Hepatocyte (in vitro differentiated cells): ENCODE measurements at regions not wholly inside any gene's neighbourhood (a gene's known extent, or its start where the extent isn't known, plus 50 kb on each side); places are given as distances from the start of the nearest gene placed in this dataset.

Experiments
- DNase-seq: peaks from one replicate; pipeline ENCODE4 v3.0.0-alpha.2; 2016; ENCODE audit warnings: low spot score
- H2AFZ ChIP-seq: fragments of 200-600 bp; sonication (generic); 2 replicates; pipeline ENCODE4 v1.6.0; 2016; ENCODE audit warnings: antibody characterized with exemption, mild to moderate bottlenecking
- H3K27ac ChIP-seq: fragments of 200-600 bp; sonication (generic); 2 replicates; pipeline ENCODE4 v1.5.1; 2016; ENCODE audit warnings: mild to moderate bottlenecking
- H3K27me3 ChIP-seq: fragments of 200-600 bp; sonication (generic); 2 replicates; pipeline ENCODE4 v1.6.1; 2016
- H3K36me3 ChIP-seq: fragments of 200-600 bp; sonication (generic); replicated peaks from 2 replicates; pipeline ENCODE4 v1.5.1; 2016; ENCODE audit warnings: low read depth; ENCODE audit not compliant: insufficient read depth
- H3K4me1 ChIP-seq: fragments of 200-600 bp; sonication (generic); 2 replicates; pipeline ENCODE4 v1.5.1; 2016; ENCODE audit warnings: mild to moderate bottlenecking, moderate library complexity; ENCODE audit not compliant: insufficient read depth
- H3K4me2 ChIP-seq: fragments of 200-600 bp; sonication (generic); 2 replicates; pipeline ENCODE4 v1.6.0; 2016
- H3K4me3 ChIP-seq: fragments of 200-600 bp; sonication (generic); 2 replicates; pipeline ENCODE4 v1.5.1; 2016; ENCODE audit warnings: mild to moderate bottlenecking
- H3K79me2 ChIP-seq: fragments of 200-600 bp; sonication (generic); 2 replicates; pipeline ENCODE4 v1.6.0; 2017; ENCODE audit warnings: mild to moderate bottlenecking
- H3K9me2 ChIP-seq: fragments of 200-600 bp; sonication (generic); replicated peaks from 2 replicates; pipeline ENCODE4 v1.6.0; 2017; ENCODE audit warnings: mild to moderate bottlenecking; ENCODE audit not compliant: insufficient read depth
- H3K9me3 ChIP-seq: fragments of 200-600 bp; sonication (generic); 2 replicates; pipeline ENCODE4 v1.5.1; 2016; ENCODE audit warnings: low read depth, mild to moderate bottlenecking
- H4K20me1 ChIP-seq: fragments of 200-600 bp; sonication (generic); 2 replicates; pipeline ENCODE4 v1.6.0; 2016; ENCODE audit warnings: mild to moderate bottlenecking; ENCODE audit not compliant: insufficient read depth, poor library complexity, severe bottlenecking
- EZH2 ChIP-seq: fragments of 200-600 bp; sonication (generic); IDR thresholded peaks from 2 replicates; pipeline ENCODE4 v1.6.1; 2016; ENCODE audit warnings: antibody characterized with exemption, mild to moderate bottlenecking, borderline replicate concordance
- EZH2phosphoT487 ChIP-seq: fragments of 200-600 bp; sonication (generic); IDR thresholded peaks from one replicate; pipeline ENCODE4 v1.6.1; 2018; ENCODE audit warnings: antibody characterized with exemption, mild to moderate bottlenecking, low read depth, moderate library complexity; ENCODE audit not compliant: unreplicated experiment, severe bottlenecking
- WGBS: methylation state at CpG from one replicate; pipeline ENCODE4 v1.1.6; 2016; ENCODE audit warnings: low lambda C conversion rate; ENCODE audit errors: missing lambda C conversion rate; 5-methylcytosine and 5-hydroxymethylcytosine counted together
- TF ChIP-seq, protein P1 (sequence below): fragments of 200-600 bp; sonication (generic); IDR thresholded peaks from 2 replicates; pipeline ENCODE4 v1.5.1; 2016; ENCODE audit warnings: antibody characterized with exemption, mild to moderate bottlenecking; ENCODE audit not compliant: poor library complexity

DNA sequence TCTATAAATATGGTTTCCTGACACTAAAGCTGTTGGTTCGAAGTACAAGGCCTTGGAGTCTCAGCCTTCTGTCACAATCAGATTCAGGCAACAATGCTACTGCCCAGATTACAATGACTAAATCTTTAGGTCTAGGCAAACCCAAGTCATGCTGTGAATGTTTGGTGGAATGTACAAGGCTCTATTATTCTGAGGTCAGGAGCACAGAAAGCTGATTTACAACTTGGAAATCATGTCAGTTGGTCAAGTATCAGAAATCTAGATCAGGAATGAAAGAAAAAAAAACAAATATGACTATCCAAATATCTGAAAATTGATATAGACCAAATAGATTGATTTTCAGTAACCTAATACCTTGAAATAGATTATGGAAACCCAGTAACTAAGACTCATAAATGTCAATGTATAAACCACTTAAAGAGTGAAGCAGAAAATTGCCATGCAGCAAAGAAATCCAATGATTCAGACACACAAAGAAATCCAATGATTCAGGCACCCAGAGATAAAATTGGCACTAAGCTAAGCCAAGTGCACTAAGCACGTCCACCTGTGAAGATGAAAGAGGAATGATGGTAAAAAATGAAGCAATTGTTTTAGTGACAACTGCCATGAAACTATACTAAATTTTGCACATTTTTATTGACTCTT is 588.0 kb upstream of the TUSC1 start:
- no peak overlapping the region for H2AFZ ChIP-seq
- H3K79me2 ChIP-seq = no peaks in the 10 kb centered on the region
- H3K27ac ChIP-seq = no peak overlapping the region
- no peaks in the 10 kb centered on the region for H3K36me3 ChIP-seq
- no peaks in the 10 kb centered on the region for H3K27me3 ChIP-seq
- no peaks in the 10 kb centered on the region for H4K20me1 ChIP-seq
- H3K9me2 ChIP-seq = no peaks in the 10 kb centered on the region
- no peak overlapping the region for H3K4me2 ChIP-seq
- TF ChIP-seq EZH2phosphoT487 = no peak
- TF ChIP-seq EZH2 = no peak
- TF ChIP-seq, protein P1, sequence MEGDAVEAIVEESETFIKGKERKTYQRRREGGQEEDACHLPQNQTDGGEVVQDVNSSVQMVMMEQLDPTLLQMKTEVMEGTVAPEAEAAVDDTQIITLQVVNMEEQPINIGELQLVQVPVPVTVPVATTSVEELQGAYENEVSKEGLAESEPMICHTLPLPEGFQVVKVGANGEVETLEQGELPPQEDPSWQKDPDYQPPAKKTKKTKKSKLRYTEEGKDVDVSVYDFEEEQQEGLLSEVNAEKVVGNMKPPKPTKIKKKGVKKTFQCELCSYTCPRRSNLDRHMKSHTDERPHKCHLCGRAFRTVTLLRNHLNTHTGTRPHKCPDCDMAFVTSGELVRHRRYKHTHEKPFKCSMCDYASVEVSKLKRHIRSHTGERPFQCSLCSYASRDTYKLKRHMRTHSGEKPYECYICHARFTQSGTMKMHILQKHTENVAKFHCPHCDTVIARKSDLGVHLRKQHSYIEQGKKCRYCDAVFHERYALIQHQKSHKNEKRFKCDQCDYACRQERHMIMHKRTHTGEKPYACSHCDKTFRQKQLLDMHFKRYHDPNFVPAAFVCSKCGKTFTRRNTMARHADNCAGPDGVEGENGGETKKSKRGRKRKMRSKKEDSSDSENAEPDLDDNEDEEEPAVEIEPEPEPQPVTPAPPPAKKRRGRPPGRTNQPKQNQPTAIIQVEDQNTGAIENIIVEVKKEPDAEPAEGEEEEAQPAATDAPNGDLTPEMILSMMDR = no peak
- no peaks in the 10 kb centered on the region for H3K9me3 ChIP-seq
- DNase-seq = no peak
- no peak overlapping the region for H3K4me3 ChIP-seq
- H3K4me1 ChIP-seq = peaks cover 9% of the 10 kb centered on the region
- WGBS = 76% methylated on average over 2 of the region's 2 CpGs

DNA sequence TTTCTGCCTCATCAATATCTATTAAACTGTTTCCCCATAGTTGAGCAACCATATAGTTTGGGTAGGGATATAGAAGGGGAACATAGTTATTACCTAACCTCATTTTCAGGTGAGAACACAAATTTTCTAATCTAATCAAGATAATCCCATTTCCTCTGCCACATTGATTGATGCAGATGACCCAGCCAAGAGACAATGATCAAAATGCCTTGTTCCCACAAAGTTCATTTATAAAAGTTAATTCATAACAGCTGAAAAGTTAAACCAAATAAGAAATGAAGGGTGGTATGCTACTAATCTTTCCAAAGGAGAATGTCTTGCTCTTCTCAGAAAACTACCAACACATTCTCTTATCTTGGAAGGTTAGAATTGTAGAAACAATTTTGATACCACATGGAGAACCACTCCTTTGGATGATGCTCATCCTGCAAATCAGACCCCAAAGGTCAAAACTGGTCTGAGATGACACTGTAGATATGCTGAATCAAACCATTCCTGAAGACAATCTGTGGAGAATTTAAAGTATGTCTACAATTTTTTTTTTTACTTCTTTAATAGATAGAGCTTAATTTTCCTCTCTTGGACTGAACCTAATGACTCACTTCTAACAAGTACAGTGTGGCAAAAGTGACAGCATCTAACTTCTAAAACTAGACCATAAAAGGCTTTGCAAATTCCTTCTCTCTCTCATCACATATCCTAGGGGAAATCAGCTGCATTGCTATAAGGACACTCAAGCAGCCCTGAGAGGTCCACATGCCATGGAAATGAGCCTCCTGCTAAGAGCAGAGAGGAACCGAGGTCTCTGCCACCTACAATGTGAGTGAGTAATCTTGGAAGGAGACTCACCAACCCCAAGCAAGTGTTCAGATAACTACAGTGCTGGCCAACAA is 586.7 kb upstream of the TUSC1 start:
- no peak for TF ChIP-seq EZH2phosphoT487
- TF ChIP-seq, protein P1 = no peak
- TF ChIP-seq EZH2 = no peak
- H3K4me3 ChIP-seq = no peak overlapping the region
- H4K20me1 ChIP-seq = no peaks in the 10 kb centered on the region
- whole genome bisulfite sequencing = 70% methylated on average over 1 of the region's 1 CpG
- no peak overlapping the region for H3K27ac ChIP-seq
- H3K79me2 ChIP-seq = no peaks in the 10 kb centered on the region
- no peaks in the 10 kb centered on the region for H3K9me2 ChIP-seq
- H3K27me3 ChIP-seq = no peaks in the 10 kb centered on the region
- DNase-seq = peak; percentile 5
- no peak overlapping the region for H3K4me2 ChIP-seq
- peaks cover 9% of the 10 kb centered on the region for H3K4me1 ChIP-seq
- no peaks in the 10 kb centered on the region for H3K9me3 ChIP-seq
- H3K36me3 ChIP-seq = no peaks in the 10 kb centered on the region
- no peak overlapping the region for H2AFZ ChIP-seq

DNA sequence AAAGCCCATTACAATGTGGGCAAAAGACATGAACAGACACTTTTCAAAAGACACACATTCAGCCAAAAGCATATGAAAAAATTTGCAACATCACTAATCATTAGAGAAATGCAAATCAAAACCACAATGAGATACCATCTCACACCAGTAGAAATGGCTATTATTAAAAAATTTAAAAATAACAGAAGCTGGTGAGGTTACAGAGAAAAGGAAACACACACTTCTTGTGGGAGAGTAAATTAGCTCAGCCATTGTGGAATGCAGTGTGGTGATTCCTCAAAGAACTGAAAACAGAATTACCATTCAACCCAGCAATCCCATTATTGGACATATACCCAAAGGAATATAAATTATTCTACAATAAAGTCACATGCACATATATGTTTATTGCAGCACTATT is 585.2 kb upstream of the TUSC1 start:
- H4K20me1 ChIP-seq = no peaks in the 10 kb centered on the region
- H2AFZ ChIP-seq = no peak overlapping the region
- no peak overlapping the region for H3K4me3 ChIP-seq
- peaks cover 9% of the 10 kb centered on the region for H3K4me1 ChIP-seq
- H3K79me2 ChIP-seq = no peaks in the 10 kb centered on the region
- H3K9me3 ChIP-seq = no peaks in the 10 kb centered on the region
- no peak overlapping the region for H3K4me2 ChIP-seq
- no peak overlapping the region for H3K27ac ChIP-seq
- no peaks in the 10 kb centered on the region for H3K27me3 ChIP-seq
- no peak for DNase-seq
- H3K9me2 ChIP-seq = no peaks in the 10 kb centered on the region
- TF ChIP-seq, protein P1 = no peak
- TF ChIP-seq EZH2 (no peak), EZH2phosphoT487 (no peak)
- no peaks in the 10 kb centered on the region for H3K36me3 ChIP-seq
